NAMALWA (cell line): ENCODE measurements at regions not wholly inside any gene's neighbourhood (a gene's known extent, or its start where the extent isn't known, plus 50 kb on each side); places are given as distances from the start of the nearest gene placed in this dataset.

Experiments used
- DNase-seq: peaks from one replicate; pipeline ENCODE4 v3.0.0-alpha.2; 2015; ENCODE audit warnings: low spot score

DNA sequence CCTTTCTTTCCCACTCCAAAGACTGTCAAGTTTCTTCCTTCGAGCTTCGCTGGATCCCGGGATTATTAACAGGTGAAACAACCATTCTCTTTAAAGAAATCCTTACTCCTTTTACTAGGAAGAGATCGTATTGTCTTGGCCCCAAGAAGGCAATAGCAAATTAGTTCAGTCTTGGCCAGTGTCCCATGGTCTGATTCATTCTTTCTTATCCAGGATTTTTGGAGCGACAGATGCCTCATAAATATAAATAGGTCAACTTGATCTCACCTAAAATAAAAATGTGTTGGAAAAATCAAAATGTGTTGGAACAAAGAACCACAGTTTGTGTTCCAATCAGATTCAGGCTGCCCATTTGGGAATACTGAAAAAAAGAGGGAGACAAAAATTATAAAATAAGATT lies 140.1 kb upstream of the TMEM108 start:
- no peak for DNase-seq

DNA sequence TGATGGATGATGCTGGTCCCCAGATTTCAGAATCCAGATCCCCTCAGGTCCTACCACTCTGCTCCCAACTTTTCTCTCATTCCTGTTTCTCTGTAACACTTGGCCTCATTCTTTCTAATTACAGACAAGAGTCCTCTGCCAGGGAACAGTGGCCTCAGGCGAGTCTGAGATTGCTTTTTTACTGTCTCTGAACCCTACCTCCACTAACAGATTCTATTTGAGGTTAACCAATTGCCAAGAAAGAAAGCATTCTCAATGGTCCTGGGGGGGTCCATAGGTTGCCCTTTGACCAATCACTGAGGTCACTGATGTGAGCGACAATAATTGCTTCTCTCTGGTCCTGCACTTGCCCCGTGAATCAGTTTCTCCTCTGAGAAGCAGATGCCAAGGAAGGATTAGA lies 145.2 kb upstream of the TMEM108 start:
- DNase-seq, result no peak

DNA sequence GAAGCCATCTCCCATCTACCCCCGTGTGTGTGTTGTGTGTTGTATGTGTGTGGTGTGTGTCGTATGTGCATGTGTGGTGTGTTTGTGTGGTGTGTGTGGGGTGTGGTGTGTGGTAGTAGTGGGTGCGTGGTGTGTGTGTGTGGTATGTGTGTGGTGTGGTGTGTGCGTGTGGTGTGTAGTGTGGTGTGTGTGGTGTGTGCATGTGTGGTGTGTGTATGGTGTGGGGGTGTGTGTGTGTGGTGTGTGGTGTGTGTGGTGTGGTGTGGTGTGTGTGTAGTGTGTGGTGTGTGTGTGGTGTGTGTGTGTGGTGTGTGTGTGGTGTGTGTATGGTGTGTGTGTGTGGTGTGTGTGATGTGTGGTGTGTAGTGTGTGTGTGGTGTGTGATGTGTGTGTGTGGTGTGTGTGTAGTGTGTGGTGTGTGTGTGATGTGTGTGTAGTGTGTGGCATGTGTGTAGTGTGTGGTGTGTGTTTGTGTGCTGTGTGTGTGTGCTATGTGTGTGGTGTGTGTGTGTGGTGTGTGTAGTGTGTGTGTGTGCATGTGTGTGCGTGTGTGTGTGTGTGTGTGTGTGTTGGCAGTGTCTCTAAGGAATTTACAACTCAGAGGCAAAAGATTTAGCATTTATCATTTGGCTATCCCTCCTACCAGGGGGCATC lies 156.3 kb upstream of the TMEM108 start:
- no peak for DNase-seq

DNA sequence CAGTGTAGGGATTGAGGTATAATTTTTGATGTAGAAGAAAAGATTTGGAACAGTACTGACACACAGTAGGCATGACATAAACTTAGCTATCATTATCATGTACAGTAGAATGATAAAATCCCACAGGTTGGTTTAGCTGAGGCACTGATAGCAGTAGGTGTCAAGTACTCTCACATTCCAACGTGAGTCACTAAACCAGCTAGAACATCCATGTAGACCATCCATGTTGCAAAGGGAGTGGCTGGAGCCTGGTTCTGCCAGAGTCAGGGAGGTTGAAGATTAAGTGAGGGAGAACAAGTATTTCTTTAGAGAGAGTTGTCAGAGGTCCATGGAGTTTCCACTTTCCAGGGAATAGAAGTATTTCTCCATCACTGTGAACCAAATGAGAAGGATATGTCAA lies 157.2 kb upstream of the TMEM108 start:
- DNase-seq, result no peak

DNA sequence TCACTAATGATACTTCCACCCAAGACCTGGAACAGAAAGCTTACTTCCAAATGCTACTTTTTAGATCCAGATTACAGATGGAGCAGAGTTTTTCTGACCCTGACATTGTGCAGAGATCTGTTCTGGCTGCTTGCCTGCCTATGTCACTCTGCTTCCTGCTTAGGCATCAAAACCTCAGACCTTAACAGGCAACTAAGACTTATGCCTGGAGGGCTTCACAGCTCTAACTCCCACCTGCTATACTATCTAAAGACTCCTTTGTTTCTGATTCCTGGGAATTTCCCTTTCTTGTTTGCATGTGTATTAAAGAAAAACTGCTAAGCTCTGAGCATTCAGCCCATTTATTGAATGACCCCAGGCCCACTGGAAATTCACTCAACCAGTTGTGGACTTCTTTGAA lies 157.4 kb upstream of the NPHP3 start:
- no peak for DNase-seq

DNA sequence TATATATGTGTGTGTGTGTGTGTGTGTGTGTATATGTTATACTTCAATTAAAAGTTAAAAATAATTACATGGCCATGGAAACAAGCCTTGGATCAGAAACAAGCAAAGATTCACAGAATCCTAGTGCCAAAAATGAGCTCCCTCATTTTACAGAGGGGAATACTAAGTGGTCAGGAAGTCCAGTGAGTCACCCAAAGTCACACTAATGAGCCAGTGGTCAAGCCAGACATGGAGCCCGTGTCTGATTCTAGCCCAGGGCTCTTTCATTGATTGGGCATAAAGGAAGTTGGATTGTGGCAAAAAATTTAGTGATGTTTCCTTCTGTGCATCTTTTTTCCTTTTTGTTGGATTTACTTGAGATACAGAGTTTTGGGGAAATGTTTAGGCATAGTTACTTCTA lies 152.5 kb upstream of the NPHP3 start:
- DNase-seq, result no peak

DNA sequence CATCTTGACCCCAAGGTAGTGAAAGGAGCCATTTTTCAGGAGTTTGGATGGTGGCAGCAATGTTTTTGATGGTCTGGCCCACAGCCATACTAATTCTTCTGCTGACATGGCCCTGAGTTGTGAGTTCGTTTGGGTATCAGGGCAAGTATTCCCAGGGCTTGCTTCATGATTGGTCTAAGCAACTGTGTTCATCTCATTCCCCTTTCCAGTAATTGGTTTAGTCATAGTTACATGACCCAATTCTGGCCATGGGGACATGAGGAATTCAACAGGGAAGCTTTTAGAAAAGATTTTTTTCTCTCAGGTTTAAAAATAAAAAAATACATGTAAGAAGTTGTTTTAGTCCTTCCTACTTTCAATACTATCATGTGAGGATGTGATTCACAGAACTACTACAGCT lies 150.5 kb upstream of the NPHP3 start:
- DNase-seq, result no peak

DNA sequence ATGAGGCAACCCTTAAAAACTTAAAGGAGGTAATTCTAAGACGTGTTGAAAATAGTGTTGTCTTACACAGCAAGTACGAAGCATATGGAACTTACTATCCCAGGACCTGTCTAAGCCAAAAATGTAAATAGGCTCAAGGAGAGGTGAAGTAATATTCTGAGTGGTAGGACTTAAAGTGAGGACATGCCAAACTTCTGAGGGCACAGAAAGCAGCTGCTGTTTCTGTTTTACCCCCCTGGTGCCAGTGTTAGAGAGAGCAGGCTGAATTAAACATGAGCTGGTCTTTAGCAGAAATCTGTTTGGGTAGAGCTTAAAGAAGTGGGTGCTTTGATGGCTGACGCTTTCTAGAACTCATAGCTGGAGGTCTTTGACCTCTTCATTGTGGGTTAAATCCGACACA lies 149.7 kb upstream of the NPHP3 start:
- no peak for DNase-seq

DNA sequence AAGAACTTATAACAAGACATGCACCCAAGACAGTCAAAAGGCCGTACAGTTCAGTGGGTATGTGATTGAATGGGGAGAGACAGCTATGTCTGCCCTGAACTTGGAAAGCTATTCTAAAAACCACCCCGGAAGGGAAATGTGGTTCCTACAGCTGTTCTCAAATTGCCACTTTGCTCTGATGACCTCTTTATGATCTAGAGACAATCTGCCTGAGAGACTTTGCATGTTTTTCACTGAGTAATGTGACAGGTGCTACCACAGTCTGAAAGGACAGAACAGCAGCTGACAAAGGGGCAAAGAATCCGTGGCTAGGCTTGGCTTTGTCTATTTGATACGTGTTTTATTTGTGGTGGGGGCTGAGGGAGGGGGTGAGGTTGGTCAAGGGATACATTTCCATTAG lies 148.3 kb upstream of the NPHP3 start:
- DNase-seq, result peak; percentile 4

DNA sequence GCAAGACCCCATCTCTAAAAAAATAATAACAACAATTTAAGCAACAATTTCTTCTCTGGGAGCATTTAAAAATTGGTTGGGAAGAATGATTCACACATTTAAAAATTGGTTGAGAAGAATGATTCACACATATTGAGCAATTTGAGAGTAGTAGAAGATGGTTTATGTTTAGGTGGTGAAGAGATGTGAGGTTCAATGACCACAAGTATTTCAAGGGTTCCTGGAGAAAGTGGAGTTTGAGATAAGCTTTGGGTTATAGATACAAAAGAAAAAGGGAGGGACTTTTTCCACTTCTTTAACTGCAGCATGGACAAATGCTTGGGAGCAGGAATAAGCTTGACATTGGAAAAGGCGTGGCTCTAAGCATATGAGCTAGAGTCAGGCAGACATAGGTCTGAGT lies 145.7 kb upstream of the NPHP3 start:
- no peak for DNase-seq

DNA sequence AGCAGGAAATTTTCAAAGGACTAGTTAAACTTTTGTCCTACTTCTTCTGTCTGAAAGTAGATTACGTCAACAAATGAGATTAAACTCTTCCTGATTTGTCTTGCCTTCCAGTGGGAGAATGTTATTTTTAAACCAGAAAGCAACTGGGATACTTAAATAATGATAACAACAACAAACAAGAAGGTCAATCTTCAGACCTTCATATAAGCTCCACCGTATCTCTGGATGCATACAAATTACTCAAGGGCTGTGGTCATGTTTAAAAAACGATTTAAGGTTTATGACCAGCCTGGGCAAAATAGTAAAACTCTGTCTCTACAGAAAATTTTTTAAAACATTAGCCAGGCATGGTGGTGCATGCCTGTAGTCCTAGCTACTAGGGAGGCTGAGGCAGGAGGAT lies 145.3 kb upstream of the NPHP3 start:
- DNase-seq, result no peak

DNA sequence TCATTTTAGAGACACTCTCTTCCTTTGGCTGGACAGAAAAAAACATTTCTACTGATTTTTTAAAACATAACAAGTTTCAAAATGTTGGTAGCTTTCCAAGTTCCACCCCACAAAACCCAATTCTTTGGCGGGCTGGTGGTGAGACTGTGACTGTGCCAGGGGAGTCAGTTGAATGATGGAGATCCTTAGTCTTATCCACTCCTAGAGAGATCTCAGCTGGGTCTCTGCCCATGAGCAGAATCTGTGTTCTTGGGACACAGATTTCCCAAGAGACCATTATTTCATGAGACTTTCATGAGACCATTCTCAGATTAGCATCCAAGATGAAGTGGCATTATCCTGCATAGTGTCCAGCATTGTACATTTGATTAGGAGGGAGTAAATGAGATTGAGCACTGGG lies 135.1 kb upstream of the NPHP3 start:
- DNase-seq, result no peak

DNA sequence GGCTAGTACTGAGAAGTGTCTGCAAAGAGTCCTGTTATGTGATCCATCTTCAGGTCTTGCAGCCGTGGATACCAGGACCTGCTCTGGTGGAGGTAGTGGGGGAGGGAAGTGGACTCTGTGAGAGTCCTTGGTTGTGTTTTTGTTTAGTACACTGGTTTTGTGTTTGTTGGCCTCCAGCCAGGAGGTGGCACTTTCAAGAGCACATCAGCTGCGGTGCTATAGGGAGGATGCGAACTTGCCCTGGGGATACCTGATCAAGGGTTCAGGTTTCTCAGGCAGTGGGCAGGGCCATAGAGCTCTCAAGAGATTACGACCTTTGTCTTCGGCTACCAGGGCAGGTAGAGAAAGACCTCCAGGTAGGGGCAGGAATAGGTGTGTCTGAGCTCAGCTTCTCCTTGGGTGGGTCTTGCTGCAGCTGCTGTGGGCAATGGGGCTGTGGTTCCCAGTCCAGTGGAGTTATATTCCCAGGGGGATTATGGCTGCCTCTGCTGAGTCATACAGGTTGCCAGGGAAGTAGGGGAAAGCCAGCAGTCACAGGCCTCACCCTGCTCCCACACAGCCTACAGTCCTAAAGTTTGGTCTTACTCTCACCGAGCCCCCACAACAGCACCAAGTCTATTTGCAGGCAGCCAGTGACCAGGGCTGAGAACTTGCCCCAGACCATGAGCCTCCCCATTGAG lies 132.8 kb upstream of the NPHP3 start:
- DNase-seq, result no peak

DNA sequence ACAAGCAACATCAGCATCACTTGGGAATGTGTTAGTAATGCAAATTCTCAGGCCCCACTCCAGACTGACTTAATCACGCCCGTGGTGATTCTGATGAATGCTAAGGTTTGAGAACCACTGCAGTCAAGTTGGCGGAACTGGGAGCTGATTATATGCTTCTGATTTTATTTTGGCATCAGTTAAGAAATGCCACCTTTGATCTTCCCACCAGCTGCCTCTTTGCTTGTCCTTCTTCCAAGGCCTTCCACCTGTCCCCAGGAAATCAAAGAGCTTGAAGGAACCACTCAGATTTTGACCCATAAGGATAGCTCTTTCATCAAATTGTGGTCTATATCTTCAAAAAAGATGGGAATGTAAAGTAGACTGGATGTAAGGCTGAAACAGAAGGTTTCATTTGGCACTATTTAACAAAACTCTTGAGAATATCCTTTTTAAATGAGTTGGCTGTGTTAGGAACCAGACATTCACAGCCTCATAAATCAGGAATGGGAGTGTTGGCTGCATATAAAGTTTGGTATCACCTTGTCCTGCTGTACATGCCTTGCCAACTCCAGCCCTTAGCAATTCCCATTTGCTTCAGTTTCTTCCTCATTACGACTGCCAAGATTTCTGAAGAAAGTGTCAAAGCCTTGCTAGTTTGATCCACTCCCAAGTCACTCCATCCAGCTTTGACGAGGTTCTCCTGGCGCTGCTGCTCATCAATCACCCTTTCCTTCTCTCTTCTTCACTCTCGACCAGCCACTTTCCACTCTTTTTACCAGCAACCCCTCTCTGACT lies 125.8 kb upstream of the NPHP3 start:
- DNase-seq, result no peak

DNA sequence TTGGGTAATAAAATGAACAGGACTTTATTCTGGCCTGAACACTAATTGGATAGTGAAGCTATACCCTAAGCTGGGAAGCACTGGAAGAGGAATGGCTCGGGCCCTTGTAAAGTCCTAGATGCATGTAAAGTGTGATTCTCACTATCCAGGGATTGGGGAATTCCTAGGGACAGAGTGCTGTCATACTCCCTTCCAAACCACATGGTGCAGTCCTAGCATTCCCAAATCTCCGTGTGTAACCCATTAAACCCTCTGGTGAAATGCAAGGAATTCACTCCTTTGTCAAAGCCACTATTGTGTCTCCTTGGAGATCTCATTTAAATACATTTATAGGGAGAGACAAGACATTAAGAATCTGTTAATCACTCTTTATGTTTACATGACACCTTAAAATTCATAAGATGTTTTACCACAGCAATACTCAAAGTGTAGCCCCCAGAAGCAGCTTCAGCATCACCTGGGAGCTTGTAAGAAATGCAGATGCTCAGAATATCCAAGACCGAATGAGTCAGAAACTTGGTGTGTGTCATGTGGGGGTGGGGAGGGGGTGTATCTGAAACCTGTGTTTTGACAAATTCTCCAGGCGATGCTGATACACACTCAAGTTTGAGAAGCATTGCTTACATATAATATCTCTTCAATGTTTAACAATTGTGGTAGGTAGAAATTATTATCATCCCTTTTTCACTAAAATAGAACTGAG lies 121.8 kb upstream of the NPHP3 start:
- DNase-seq, result no peak

DNA sequence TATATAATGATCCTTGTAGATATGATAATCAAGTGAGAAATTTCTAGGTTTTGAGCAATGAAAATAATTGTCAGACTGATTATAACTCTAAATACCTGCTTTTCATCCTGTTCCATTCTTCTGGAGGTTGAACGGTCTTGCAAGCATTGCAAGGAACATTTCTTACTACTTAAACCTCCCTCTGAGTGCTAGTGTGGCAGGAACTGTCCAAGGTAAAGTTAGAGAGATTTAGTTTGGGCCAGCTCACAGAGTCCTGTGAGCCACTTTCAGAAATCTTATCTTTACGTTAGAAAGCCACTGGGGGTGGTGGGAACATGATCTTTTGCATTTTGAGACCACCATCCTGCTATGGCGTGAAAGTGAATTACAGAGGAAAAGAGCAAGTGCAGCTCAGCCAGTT lies 121.1 kb upstream of the NPHP3 start:
- DNase-seq, result no peak

DNA sequence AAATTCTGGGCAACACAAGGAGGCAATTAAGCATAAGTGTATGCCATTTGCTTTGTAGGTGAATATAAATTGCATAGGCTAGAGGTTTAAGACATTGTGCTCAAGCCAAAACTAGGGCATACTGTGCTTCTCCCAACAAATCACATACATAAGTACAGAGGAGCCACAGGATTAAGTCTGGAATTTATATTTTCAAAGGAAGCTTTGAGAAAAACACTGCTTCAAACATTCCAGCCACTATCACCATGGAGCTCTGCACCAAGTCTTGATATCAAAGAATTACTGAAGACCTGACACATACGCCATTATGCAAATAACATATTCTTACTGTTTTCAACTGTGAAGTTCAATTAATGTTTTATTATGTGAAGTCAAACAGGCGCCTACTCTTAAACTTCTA lies 119.4 kb upstream of the NPHP3 start:
- no peak for DNase-seq

DNA sequence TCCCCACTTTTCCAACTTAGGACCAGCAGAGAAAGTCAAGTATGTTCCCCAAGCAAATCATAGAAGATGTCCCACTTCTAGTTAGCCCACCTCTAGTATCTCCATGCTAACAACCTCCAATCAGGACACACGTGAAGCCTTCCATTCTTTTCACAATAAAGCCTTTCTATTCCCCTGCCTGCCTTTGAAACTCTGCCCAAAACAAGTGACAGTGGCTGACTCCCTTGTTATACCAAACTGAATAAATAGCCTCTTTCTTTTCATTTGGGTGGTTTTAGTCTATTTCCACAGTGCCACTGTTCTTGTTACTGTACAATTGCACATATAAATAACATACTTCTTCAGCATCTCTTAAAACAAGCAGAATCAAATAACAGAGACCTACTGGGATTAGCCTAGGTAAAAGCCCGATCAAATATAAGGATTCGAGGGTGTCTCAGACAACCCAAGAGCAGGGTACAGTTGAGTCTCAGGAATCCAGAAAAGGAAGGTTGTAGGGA lies 118.0 kb upstream of the NPHP3 start:
- no peak for DNase-seq

DNA sequence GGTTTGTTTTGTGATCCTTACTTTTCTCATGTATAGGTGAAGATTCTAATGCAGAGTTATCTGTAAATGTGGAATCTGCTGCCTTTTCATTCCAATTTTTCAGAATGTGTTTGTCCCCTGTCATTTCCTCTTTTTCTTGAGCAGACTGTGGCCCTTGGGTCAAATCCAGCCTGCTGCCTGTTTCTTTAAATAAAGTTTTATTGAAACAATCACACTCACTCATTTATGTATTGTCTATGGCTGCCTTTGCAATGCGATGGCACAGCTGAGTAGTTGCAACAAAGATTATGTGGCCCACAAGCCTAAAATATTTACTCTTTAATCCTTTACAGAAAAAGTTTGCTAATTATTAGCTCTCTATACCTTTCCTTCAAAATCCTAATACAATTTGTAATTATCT lies 116.3 kb upstream of the NPHP3 start:
- DNase-seq, result peak; percentile 24

DNA sequence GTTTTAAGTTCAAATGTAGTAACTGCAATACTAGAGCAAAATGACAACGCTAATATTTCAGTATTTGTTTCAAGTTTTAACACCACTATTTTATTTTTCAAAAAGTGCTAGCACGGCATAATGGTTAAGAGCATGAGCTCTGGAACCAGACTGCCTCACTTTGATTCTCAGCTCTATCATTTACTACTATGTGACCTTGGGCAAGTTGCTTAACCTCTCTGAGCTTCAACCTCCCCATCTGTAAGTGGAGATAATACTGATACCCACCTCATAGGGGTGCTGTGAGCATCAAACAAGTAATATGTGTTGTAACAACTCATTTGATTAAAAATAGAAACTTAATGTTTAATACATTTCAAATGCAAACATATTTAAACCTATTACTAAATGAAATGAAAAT lies 115.4 kb upstream of the NPHP3 start:
- DNase-seq, result peak; percentile 9

DNA sequence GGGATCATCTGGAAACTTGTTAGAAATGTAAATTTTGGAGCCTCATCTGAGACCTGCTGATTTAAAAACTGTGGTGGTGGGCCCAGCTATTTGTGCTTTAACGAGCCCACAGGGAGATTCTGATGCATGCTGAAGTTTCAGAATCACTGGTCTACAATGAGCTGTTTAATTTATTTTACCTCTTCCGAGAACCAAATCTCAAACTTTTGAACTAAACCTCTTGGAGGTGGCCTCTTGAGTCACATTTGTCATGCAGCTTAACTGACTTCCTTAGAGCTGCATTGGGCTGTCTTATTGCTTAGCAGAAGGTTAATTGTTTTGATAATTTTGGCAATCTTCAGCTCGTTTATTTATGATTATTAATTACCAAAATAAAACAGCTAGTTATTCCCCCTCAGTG lies 112.1 kb upstream of the NPHP3 start:
- DNase-seq, result no peak

DNA sequence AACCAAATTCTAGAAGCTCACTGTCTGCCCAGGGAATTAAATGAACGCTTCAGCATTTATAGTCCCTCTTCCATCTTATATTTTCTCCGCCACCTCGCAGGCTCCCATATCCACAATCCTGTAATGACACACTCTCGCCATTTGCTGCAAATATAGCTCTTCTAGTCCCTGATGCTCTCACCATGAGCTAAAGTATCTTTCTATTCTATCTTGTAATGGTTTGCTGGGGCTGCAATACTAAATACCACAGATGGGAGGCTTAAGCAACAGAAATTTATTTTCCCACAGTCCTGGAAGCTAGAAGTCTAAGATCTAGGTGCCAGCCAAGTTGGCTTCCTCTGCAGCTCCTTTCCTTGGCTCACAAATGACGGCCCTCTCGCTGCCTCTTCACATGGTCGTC lies 106.9 kb upstream of the NPHP3 start:
- DNase-seq, result peak; percentile 6

DNA sequence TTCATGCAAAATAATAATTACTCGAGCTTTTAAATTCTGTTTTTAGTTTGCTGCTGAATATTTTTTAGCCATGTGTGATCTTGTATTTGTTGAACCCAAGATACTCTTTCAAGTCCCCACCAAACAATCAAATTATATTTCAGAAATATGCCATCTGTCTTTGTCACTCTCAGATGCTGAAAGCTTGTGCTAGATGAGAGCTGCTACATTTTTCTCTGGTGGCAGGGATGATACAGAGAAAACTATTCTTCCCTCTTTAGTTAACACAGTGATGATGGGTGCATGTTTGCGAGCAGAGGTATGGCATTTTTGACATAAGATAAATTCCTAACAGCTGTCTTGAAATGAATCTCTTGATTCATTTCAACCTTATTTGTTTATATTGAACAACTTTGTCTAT lies 100.6 kb upstream of the NPHP3 start:
- no peak for DNase-seq
